ENCODE measurements at regions not wholly inside any gene's neighbourhood (a gene's known extent, or its start where the extent isn't known, plus 50 kb on each side); places are given as distances from the start of the nearest gene placed in this dataset.

GRCh38 chr10:113357681-113358300, 195.1 kb upstream of the HABP2 start:
- no peak for DNase-seq (ENCODE audit: extremely low read depth in 1 of 2, low read depth in 1 of 2)

DNA sequence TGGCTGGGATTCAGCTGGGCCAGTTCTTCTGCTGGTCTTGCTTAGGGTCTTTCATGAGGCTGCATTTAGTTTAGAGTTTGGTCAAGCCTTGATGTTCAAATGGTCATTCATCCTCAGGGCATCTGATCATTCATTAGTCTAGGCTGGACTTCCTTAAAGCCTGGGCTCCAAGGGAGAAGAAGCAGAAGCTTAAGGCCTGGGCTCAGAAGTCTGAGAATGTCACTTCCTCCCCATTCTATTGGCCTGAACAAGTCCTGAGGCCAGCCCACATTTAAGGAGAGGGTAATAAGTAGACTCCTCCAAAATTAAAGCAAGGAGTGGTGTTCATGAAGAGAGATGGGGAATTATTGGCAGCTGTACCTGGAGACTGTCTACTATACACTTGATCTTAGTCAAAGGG, 193.2 kb upstream of the HABP2 start:
- DNase-seq (ENCODE audit: extremely low read depth in 1 of 2, low read depth in 1 of 2) = no peak

- no peak for DNase-seq (ENCODE audit: extremely low read depth in 1 of 2, low read depth in 1 of 2)
These were observed 192.0 kb upstream of the HABP2 start for GRCh38 chr10:113360870-113361269.

- DNase-seq (ENCODE audit: extremely low read depth in 1 of 2, low read depth in 1 of 2) = no peak
These were observed 190.2 kb upstream of the HABP2 start for GRCh38 chr10:113362645-113363091.

GRCh38 chr10:113364227-113364626, 188.6 kb upstream of the HABP2 start:
- no peak for DNase-seq (ENCODE audit: extremely low read depth in 1 of 2, low read depth in 1 of 2)

DNA sequence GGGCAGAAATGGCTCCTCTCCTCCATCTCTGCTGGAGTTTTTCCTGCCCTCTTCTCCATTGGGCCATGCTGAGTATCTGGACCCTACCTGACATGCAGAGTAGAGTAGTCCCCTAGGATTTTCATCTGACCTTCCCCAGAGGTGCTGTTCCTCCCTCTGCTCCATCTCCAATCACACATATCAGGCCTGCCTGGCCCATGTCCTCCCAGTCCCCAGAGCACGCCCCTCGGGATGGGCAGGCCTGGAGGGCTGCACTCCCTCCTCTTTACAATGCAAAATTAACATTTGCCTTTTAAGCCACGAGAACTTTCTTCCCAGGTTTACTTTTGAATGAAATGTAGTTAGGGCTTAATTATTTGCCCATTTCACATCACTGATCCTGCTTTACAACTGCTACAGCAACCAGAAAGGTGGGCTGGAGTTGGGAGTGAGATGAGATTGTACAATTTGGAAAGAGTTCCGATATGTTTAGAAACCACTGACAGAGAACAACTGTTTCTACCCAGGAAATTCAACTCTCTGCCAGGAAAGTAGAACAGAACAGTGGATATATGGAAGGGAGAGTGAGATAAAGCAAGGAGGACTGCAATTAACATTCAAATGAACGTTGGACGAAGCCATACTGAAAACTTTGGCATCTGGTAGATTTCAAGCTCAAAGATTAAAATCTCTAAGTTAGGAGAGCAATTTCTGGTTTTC, 184.0 kb upstream of the HABP2 start:
- no peak for DNase-seq (ENCODE audit: extremely low read depth in 1 of 2, low read depth in 1 of 2)

DNA sequence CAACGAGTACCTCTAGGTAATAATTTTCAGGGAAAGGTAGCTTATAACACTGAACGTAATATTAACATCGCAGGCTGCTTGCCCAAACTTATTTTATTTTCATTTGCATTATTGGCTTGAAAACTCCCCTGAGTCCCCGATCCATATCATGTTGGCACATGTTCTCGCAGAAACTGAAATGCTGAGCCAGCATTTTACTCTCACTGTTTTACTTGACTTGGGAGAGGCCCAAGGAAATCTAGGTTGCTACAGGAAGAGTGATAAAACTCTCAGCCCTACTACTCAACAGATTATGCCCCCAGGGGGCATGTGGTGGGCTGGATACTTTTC, 183.5 kb upstream of the HABP2 start:
- DNase-seq (ENCODE audit: extremely low read depth in 1 of 2, low read depth in 1 of 2) = no peak

DNA sequence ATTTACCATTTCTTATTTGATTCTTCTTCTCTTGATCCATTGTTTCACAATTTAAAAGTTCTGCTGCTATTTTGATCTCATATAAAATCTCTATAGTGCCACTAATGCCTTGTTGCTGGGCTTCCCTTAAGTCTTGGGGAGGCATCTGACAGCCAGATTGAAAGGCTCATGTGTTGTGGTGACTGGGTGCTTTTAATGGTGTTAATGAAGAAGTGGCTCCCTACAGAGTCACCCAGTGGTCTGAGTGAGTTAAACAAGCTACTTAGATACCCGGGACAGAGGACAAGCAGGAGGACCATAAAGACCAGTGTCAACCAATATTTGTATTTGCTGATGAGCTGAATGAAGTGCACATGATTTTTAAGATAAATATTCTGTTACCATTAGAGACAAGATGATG, 176.4 kb upstream of the HABP2 start:
- DNase-seq (ENCODE audit: extremely low read depth in 1 of 2, low read depth in 1 of 2) = no peak

DNA sequence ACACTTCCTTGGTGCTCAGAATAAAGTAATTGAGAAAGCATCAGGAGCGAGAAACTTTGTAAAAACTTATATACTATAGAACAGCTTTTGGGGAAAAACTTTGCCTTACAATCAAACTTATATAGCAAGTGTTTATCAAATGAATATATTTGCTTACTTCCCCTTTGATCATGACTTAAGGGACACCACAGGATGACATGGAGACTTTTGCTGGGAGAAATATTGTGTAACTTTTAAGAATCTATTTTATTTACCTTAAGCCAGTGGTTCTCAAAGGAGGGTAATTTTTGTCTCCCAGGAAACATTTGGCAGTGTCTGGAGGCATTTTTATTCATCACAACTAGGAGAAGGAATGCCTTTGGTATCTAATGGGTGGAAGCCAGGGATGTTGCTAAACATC, 173.8 kb upstream of the HABP2 start:
- DNase-seq (ENCODE audit: extremely low read depth in 1 of 2, low read depth in 1 of 2) = no peak

DNA sequence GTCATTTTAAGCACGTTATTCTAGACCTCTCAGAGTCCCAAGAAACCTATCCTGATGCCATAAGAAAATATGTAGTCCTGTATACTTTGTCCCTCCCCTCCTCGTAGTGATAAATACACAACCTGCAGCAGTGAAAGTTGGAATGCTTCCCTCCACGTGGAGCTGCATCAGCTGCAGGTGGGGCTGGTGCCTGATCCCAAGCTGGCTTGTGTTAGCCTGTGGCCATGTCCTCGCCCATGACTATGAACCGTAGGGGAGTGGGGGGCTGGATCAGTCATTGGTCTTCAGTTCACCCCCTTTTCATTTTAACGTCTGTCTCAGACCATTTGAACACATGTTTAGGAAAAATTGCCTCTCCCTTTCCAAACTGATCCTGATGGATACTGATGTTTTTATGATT, 171.4 kb upstream of the HABP2 start:
- DNase-seq (ENCODE audit: extremely low read depth in 1 of 2, low read depth in 1 of 2) = no peak

- no peak for DNase-seq (ENCODE audit: extremely low read depth in 1 of 2, low read depth in 1 of 2)
These were observed 170.8 kb upstream of the HABP2 start for GRCh38 chr10:113381981-113382509.

DNA sequence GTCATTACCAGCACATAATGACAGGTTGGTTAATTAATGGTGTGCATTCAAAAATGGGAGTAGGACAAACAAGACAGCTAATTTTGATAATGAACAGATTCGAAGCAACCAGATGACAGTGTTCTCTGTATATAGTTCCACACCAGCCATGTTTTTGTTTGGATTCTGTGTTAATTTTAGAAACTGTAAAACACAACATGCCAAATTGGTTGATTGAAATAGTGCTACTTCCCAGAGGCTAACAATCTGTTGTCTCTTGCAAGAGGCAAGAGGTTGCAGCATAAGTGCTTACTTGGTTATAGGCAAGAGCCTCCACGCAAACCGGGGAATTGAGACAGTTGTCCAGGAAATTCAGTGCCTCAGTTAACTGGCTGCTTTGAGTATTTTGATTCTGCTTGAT, 170.2 kb upstream of the HABP2 start:
- DNase-seq (ENCODE audit: extremely low read depth in 1 of 2, low read depth in 1 of 2) = no peak

DNA sequence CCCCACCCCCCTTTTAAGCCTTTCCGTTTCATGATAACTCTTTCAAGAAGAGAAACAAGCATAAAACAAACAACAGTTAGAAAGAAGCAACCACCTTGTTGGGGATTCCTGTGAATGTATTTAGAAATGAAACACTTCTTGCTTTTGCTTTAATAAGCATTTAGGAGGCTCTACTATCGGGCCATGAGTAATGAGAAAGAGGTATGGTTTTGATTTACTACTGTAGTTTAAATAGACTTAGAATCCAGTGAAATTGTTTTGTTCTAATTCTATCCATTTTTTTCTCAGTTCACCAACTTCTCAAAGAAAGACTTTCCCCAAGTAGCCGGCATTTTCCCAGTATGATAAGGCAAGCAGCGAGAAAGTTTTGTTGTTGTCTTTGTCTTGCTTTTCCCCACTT, 168.7 kb upstream of the HABP2 start:
- DNase-seq (ENCODE audit: extremely low read depth in 1 of 2, low read depth in 1 of 2) = no peak

DNA sequence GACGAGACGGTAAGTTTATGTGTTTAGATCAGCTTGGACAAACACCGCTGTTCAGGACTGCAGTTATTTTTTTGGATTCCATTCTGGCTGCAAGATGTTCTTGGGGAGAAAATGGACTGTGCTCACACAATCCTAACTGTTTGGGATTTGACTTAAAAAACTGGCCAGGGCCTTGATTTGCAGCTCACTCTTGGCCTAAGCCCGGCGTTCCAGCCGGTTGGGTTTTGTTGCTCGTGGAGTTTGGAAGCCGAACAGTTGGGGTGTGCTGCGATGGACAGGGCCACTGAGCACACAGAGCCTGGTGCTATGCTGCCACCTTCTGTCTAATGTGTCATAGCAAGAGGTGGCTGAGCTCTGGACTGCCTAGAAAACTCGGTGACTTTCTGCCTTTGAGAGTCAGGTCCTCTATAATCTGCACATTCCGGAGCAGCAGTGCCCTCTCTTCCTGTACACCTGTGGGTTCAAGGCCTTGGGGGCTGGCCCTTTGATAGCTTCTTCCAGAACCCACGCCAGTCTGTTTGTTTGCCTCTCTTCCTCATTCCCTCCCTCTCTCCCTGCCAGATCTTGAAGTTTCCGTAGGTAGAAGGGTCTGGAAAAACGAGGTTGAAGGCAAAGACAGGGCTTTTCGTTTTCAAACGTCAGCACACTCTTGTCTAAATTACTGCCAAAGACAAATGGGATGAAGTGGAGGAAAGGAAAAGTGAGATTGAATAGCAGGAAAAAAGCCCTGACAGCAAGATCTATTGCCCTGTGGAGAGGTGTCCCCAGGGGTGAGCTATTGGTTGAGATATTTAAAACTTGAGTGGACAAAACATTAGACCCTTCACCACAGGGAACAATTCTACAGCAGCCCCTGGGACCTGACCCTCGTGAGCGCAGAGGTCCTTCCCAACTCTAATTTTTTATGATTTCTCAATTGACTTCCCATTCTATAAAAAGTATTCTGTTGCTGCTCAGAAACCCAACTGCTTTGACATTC, 167.5 kb upstream of the HABP2 start:
- peak; percentile 8 for DNase-seq (ENCODE audit: extremely low read depth in 1 of 2, low read depth in 1 of 2)

DNA sequence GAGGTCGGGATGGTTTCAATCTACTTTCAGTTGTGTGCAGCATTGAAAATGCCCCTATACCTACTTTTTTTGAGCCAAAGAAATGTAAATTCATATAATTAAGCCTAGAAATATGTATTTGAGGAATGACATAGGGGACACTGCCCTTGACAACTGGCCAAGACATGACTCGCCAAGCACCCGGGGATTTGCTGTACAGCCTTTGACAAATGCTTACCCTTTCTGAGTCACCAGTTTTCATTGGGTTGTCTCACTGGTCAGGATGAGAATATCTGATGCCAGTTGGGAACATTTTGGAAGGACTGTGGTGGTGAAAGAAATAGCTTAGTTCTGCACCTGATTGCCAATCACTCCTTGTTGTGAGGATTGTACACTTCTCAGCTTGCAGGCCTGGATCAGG, 166.8 kb upstream of the HABP2 start:
- DNase-seq (ENCODE audit: extremely low read depth in 1 of 2, low read depth in 1 of 2) = no peak

GRCh38 chr10:113389969-113390368, 162.9 kb upstream of the HABP2 start:
- no peak for DNase-seq (ENCODE audit: extremely low read depth in 1 of 2, low read depth in 1 of 2)

GRCh38 chr10:113390896-113391295, 162.0 kb upstream of the HABP2 start:
- no peak for DNase-seq (ENCODE audit: extremely low read depth in 1 of 2, low read depth in 1 of 2)

GRCh38 chr10:113397047-113397446, 155.8 kb upstream of the HABP2 start:
- DNase-seq (ENCODE audit: extremely low read depth in 1 of 2, low read depth in 1 of 2) = no peak

GRCh38 chr10:113399065-113399464, 153.8 kb upstream of the HABP2 start:
- no peak for DNase-seq (ENCODE audit: extremely low read depth in 1 of 2, low read depth in 1 of 2)

GRCh38 chr10:113402602-113403001, 150.3 kb upstream of the HABP2 start:
- DNase-seq (ENCODE audit: extremely low read depth in 1 of 2, low read depth in 1 of 2) = no peak

DNA sequence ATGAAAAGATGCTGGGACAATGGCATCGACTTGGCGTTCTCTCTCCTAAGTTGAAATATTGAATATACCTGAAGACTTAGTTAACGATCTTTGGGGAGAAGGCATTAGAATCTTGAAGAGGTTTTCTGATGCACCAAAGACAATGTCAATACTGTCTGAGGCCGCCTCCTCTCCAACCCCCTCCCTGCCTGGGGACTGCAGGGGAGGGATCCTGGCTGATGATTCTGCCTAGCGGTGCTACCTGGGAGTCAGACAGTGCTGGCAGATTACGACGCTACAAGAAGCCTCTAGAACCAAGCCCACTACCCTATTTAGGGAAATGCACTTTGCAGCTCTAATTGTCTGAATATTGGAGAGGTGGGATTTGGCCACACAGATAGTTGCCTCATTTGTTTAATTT, 145.6 kb upstream of the HABP2 start:
- no peak for DNase-seq (ENCODE audit: extremely low read depth in 1 of 2, low read depth in 1 of 2)

- no peak for DNase-seq (ENCODE audit: extremely low read depth in 1 of 2, low read depth in 1 of 2)
These were observed 143.7 kb upstream of the HABP2 start for GRCh38 chr10:113409175-113409574.
